Choroid plexus epithelial cell (primary cell): ENCODE measurements at regions not wholly inside any gene's neighbourhood (a gene's known extent, or its start where the extent isn't known, plus 50 kb on each side); places are given as distances from the start of the nearest gene placed in this dataset.

Source experiments
- DNase-seq: peaks from one replicate; pipeline ENCODE4 v3.0.0-alpha.2; 2010; ENCODE audit warnings: low read depth
- H3K4me3 ChIP-seq: 2 replicates; pipeline ENCODE4 v1.5.1; 2011; ENCODE audit warnings: low read depth, mild to moderate bottlenecking, control low read depth, low read length, moderate library complexity
- TF ChIP-seq, protein P1 (sequence below): conservative IDR thresholded peaks from 2 replicates; pipeline ENCODE4 v1.5.1; 2011; ENCODE audit warnings: low read depth, mild to moderate bottlenecking, control low read depth, inconsistent platforms, low read length, moderate library complexity

DNA sequence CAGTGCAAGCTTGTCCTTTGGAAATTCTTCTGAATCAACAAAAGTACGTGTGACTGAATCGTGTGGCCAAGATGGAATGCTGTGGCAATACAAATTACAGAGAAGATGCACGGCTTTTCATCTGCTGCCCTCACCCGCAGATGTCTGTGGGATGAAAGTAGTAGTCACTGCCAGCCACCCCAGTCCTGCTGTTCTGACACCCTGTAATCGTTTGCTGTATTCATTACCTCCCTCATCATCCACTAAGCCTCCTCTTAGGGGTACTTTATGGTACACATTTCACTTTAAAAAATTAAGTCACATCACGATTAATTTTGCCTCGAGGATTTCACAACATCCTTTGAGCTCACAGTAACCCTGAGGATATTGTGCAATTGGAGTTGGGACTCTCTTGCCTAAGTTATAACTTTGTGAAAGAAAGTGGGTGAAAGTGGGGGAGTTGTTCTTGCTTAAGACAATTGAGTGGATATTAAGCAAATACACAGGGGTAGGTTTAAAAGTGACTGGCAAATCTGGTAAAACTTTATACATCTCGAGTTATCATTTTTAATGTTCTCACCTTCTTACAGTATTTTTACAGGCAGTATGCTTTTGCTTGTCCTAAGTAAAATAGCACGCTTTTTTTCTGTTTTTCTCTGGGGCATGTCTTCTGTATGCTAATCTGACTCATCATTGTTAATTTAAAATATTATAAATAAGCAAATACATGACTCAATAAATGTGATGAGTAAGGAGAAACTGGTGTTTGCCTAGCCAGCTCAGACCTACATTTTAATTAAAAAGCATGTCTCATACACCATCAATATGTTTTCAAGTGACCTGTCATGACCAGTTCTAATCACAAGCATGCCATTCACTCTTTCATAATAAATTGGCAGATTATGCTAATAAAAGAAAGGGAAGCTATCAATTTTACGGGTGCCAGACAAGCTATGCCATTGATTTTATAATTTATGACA lies 680.9 kb downstream of the IRS1 start:
- TF ChIP-seq, protein P1, sequence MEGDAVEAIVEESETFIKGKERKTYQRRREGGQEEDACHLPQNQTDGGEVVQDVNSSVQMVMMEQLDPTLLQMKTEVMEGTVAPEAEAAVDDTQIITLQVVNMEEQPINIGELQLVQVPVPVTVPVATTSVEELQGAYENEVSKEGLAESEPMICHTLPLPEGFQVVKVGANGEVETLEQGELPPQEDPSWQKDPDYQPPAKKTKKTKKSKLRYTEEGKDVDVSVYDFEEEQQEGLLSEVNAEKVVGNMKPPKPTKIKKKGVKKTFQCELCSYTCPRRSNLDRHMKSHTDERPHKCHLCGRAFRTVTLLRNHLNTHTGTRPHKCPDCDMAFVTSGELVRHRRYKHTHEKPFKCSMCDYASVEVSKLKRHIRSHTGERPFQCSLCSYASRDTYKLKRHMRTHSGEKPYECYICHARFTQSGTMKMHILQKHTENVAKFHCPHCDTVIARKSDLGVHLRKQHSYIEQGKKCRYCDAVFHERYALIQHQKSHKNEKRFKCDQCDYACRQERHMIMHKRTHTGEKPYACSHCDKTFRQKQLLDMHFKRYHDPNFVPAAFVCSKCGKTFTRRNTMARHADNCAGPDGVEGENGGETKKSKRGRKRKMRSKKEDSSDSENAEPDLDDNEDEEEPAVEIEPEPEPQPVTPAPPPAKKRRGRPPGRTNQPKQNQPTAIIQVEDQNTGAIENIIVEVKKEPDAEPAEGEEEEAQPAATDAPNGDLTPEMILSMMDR: no peak
- DNase-seq: peak; percentile 95
- peak overlapping the region; percentile 43 for H3K4me3 ChIP-seq

DNA sequence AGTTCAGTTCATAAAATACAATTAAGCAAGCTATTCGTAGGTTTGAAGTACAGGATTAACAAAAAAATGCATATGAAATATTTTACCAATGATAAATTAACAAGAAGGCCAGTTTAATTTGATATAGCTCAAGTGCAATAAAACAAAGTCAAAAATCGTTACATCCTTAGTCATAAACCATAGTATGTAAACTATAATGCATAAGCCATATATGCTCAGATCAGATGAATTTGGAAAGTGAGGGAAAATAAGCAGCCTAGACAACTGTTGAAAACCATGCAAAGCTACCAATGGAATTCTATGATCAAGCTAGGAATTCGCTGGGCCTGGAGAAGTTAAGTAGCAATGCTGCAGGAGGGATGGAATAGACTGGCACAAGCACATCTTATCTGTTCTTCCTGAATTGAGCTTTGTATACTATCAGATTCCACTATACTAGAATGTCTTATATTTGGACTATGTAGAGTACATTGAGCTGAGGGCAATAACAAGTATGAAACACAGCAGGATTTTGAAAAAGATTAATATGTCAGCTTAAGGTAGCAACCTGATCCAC lies 682.0 kb downstream of the IRS1 start:
- TF ChIP-seq, protein P1: no peak
- DNase-seq: peak; percentile 42

DNA sequence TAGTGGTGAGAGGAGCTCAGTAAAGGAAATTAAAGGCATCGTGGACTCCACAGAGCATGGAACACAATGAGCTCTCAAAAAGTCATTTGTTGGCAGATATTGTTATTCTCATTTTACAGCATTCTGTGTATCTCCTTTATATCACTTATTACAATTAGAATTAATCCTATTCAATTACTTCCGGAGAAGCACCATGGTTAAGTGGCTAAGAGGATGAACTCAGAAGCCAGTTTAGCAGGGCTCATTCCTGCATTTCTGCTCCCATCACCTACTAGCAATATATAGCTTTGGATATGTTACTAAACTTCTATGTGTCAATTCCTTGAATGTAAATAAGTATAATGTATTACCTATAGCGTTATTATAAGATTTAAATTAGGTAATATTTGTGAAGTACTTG lies 683.3 kb downstream of the IRS1 start:
- TF ChIP-seq, protein P1: no peak
- DNase-seq: no peak

More for the DNA sequence above, 682.0 kb downstream of the IRS1 start:
- H3K4me3 ChIP-seq: no peak overlapping the region

DNA sequence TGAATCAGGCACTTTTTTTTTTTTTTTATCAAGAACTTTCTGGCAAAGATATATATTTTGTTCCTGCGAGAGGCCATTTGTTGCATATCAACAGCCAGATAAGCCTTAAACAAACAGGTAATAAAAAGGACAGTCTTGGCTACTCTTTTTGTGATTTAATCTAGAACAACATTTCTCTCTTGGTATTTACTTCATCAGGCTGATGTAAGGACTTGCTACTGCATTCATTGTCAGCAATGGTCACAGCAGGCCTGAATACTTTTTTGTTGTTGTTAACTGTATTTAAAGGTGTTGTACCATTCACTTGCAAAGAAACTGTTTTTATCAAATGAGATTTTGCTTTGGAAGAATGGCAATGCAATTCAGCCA lies 683.8 kb downstream of the IRS1 start:
- H3K4me3 ChIP-seq: no peak overlapping the region
- TF ChIP-seq, protein P1: no peak
- DNase-seq: peak; percentile 40

More for the DNA sequence above, 683.3 kb downstream of the IRS1 start:
- H3K4me3 ChIP-seq: no peak overlapping the region

DNA sequence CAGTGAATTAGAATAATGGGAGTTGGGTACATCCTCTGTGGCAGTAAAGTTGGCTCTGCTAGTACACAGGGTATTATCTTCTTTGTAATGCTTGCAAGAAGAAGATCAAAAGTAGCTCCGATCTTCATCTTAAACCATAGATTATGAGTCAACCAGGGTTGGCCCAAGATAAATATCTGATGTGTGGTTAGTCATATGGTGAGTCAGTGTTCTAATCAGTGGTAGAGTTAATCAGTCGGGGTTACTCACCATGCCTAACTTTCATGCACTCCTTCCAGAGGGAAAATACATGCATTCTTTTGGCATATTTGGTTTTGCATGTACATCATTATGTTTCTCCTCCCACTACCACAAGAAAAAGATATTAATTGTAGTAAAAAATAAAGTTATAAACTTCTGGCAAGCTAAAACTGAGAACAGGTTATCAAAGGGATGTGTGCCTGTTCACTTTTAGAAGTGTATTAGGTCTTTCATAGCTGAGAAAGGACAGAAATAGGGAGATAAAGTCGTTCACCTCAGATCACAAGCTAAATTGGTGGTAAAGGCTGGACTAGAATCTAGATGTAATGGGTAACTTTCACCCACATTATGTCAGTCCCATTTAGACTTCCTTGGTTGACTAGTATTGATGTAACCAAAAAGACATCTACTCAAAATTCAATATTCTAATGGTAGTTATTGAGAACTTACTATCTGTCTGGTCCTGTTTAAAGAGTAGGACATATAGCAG lies 684.4 kb downstream of the IRS1 start:
- H3K4me3 ChIP-seq: no peak overlapping the region
- DNase-seq: peak; percentile 95

DNA sequence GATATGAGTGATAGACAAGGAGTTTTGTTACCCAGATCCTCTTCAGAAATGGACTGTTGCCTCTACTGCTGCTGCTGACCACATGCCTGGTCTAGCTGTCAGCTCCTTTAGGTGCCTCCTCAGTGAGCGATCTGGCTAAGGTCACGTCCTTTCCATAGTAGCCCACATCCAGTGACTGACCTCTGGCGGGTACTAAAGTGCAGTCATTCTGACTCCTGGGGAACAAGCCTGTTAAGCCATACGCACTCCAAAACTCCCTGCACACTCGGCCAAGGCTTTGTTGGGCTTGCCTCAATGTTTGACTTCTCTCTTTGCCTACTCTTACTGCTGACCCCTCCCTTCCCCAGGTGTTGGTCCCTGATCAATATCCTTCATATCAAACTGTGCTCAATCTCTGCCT lies 685.2 kb downstream of the IRS1 start:
- TF ChIP-seq, protein P1: peak; percentile 5
- DNase-seq: no peak

More for the DNA sequence above, 684.4 kb downstream of the IRS1 start:
- TF ChIP-seq, protein P1: no peak

More for the DNA sequence above, 685.2 kb downstream of the IRS1 start:
- H3K4me3 ChIP-seq: no peak overlapping the region
